GM19240 (cell line): ENCODE measurements at regions not wholly inside any gene's neighbourhood (a gene's known extent, or its start where the extent isn't known, plus 50 kb on each side); places are given as distances from the start of the nearest gene placed in this dataset.

ENCODE experiments used
- DNase-seq: peaks from one replicate; pipeline ENCODE4 v3.0.0; 2011; ENCODE audit warnings: low spot score; ENCODE audit not compliant: insufficient read length

DNA sequence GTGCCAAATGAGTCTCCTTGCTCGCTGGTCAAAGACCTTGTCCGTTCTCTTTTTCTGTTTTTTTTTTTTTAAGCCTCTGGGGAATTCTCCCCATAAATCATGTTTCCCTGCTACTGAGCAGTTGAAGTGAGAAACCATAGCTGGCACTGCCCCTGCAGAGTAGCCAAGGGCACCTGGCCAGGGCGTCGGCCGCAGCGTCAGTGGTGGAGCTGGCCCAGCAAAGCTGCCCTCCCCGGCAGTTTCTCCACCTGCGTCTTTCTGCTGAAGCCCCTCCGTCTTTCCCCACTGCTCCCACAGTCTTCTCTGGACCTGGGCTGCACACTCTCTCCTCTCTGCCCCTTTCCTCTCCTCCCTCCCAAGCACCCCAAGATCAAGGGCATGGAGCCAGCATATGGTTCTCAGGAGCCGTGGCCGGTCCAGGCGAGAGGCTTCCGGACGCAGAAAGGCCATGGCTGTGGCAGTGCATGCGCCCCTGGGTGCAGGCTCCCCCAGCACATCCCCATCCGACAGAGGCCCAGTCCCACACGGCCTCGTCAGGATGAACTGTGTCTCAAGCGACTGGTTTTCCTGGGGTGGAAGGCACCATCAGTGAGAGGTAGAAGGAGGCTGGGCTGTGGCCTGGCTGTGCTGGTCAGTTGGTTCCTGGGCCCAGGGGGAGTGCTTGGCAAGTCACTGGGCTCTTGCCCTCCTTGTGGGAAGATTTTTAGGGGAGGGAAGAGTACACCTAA, 218.1 kb downstream of the ERMARD start:
- no peak for DNase-seq

- DNase-seq: no peak
Observed at GRCh38 chr6:169968541-169969270, 217.3 kb downstream of the ERMARD start.

DNA sequence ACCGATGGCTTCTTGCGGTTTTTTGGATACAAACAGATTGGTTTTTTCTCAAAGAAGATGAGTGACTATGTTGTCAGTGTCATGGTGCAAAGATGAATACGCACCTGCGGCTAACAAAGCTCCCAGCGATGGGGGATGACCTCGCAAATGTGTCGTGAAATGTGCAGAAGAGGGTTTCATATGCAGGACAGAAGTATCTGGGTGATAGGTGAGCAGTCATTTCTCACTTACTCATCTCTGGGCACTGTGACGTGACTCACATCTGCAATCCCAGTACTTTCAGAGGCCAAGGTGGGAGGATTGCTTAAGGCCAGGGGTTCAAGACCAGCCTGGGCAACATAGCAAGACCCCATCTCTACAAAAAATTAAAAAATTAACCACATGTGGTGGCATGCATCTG, 216.3 kb downstream of the ERMARD start:
- DNase-seq: no peak

DNA sequence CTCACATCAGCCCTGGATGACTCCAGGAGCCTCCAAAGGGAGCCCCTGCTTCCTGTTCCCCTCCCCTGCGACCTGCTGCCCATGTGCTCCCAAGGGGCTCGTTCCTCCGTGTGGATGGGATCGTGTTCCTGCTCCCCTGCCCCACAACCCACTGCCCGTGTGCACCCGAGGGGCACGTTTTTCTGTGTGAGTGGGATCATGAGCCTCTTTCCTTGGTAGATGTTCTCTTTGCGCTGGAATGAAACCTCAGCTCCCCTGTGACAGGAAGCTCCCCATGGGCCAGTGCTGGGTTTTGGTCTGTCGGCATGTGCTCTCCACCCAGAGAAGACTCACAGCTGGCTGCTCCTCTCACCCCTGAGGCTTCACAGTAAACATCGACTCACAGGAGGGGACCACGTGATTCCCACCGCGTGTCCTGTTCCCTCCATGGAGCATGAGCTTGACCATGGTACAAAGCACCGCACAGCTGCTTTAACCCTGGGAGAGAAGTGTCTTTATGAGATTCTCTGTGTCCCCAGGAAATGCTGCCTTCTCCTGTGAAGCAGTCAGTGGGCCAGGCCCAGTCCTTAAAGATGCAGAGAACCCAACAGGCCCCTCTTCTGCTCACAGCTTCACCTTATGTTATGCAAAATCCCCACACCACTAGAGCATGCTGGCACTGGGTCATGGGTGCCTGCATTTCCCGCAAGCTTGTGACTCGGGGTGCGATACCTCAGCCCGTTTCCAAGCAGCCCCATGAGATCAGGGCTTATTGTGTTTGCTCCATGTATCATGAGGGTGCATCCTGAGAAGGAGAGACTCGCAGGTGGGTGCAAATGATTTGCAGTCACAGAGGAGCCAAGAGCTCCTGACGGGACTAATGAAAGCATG, 215.1 kb downstream of the ERMARD start:
- no peak for DNase-seq

DNA sequence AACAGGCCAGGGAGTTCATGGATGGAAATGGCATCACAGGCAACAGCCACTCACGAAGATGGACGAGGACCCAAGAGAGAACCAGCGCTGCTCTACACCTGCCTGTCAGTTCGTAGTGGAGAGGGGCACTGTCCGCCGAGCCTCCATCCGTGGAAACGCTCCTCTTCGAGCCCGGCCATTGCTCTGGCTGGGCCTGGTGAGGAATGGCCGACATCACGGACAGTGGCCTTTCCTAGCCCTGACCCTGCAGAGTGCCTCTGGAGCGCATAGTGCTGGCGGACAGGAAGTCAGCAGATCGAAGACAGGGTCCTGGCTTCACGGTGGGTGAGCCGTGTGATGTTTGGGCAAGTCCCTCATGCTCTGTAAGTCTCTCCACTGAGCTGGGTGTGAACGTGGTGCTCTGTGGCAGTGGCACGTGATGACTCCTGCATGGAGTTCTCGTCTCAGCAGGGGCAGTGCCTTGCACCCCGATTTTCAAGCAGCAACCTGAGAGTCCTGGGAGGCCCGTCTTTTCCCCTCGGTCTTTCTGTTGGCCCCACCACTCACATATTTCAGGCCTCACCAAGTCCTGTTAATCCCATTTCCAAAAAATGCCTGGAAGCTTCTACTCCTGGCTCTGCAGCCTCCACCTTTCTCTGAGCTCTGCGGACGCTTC, 214.4 kb downstream of the ERMARD start:
- DNase-seq: no peak

- no peak for DNase-seq
Observed at GRCh38 chr6:169965239-169965638, 213.8 kb downstream of the ERMARD start.

DNA sequence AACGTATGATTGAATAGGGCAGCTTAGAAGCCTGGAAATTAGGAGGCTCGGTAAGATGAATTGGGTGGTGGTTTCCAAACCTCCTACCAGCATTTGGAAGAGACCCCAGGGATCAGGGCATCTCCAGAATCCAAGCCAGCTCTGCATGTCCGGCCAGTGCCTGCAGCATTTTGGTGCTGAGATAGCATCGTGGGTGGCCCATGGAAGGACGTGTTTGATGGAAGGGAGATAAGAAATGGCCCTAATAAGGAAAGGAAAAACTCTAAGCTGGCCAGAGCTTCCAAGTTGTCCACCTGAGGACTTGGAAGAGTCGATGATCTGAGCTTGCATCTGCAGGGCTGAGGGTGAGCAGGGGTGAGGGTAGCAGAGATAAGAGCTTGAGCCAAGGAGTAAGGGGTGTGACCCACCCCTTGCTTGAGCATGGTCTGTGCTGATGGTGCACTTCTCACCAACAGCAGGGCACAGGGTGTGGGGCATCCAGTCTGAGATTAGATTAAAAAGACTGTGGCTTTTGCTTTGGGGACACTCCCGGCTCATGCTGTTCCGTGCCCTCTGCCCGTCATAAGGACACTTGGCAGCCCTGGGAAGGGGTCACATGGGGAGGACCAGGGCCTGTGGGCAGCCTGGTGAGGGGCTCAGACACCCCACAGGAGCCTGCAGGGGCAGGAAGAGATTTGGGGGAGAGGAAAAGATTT, 213.2 kb downstream of the ERMARD start:
- no peak for DNase-seq

- no peak for DNase-seq
Observed at GRCh38 chr6:169963581-169964297, 212.3 kb downstream of the ERMARD start.

DNA sequence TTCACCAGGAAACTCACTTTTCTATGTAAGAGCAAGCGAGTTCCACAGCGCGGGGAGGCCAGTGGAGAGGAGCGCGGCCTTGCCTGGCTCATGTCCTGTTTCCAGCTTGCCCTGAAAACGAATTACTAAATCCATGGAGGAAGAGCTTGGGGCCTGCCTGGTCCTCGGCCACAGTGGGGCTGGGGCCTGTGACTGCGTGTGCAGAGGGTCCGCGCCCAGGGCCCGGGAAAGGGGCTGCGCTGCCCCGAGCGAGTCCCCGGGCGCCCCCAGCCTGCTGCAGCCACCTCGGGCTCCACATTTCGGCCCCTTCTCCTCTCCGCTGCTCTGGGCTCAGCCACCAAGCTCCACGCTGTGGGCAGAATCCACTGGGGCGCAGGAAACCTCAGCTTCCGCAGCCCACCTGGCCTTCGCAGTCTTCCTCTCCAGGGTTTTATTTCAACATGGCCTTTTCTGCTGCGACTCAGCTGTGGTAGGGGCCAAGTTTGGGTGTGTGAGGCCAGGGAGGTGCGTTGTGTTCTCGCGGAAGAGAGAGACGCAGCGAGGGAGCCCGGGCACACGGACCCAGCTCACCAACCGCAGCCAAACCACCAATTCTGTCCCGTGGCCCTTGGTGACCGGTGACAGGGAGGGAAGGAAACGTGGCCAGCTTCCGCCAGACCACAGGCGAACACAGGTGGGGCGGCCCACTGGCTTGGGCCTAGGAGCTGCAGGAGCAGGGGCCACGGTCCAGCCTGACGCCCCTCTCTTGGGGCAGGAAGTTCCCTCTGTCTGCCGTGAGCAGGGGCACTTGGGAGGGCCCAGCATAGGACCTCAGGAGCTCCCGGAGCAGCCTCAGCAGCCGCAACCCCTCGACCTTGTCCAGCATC, 211.4 kb downstream of the ERMARD start:
- no peak for DNase-seq

- no peak for DNase-seq
Observed at GRCh38 chr6:169961772-169962561, 210.5 kb downstream of the ERMARD start.

GRCh38 chr6:169960886-169961611, 209.6 kb downstream of the ERMARD start:
- no peak for DNase-seq

DNA sequence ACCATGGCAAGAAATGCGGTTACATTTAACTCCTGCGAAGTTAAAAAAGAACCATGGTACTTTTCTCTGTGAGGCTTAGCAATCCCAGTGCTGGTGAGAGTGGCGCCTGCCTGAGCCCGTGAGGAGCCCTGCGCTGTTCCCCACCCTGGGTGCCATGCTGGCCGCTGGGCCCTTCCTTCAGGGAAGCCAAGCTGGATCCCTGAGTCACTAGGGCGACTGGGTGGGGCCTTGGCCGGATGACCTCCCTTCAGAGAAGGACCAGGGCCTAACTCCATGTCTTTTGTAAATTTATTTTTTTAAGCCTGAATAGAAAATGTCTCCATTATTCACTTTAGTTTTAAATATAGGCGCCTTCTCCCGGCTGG, 209.1 kb downstream of the ERMARD start:
- DNase-seq: no peak

- DNase-seq: no peak
Observed at GRCh38 chr6:169960003-169960344, 208.6 kb downstream of the ERMARD start.

DNA sequence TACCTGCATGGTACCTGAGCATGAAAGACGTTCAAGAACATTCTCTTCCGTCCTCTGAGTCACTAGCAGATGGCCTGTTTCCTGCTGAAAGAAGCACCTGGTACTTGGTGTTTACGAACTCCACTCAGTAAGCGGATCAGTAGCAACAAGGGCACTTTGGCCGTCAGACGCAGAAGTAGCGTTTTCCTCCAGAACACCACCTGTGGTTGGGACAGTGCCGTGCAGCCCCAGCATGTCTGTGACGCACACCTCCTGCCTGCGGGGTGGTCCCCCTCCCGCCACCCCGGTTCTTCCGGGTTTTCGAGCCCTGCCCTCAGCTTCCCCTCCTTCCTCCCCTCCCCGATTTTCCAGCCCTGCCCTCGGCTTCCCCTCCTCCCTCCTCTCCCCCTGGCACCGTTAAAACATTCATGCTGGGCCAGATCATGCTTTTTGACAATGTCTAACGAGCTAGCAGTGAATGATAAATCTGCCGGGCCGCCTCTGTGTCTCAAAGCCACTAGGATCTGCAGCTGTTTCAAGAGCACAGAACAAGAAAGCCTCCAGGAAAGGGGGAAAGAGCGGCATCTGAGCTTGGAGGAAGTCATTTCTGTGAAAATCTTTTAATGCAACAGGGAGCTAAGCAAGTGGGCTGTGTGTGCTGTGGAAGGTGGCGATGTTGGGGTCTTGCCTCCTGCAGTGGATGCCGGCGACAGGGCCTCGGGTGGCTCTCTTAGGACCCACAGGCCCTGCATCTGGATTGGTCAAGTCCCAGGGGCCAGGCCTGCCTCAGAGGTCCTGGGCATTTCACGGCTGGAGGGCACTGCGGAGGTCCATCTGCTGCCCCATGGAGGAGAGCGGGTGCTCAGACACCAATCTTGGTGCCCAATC, 207.9 kb downstream of the ERMARD start:
- DNase-seq: no peak

GRCh38 chr6:169958510-169958909, 207.1 kb downstream of the ERMARD start:
- no peak for DNase-seq

GRCh38 chr6:169957351-169957963, 206.0 kb downstream of the ERMARD start:
- DNase-seq: no peak

GRCh38 chr6:169956580-169956979, 205.2 kb downstream of the ERMARD start:
- DNase-seq: no peak
